AG04449 (cell line): ENCODE measurements at regions not wholly inside any gene's neighbourhood (a gene's known extent, or its start where the extent isn't known, plus 50 kb on each side); places are given as distances from the start of the nearest gene placed in this dataset.

ENCODE experiments used
- CTCF ChIA-PET: fragments of 350-600 bp; formaldehyde crosslinking; extraction: SDS; loops from one replicate; lab custom pipeline; 2021; ENCODE audit warnings: antibody characterized with exemption; lab: Yijun Ruan, JAX
- POLR2A ChIA-PET: fragments of 400-600, 350-600 bp; formaldehyde crosslinking; extraction: SDS; loops from one replicate; lab custom pipeline; 2020; ENCODE audit warnings: antibody characterized with exemption, inconsistent platforms; lab: Yijun Ruan, JAX
- DNase-seq: peaks from one replicate; pipeline ENCODE4 v3.0.0-alpha.2; 2010; ENCODE audit warnings: low read depth, low spot score
- H3K4me3 ChIP-seq: 2 replicates; pipeline ENCODE4 v1.5.1; 2011; ENCODE audit warnings: low read depth, mild to moderate bottlenecking, control low read depth, low read length
- TF ChIP-seq, protein P1 (sequence below): IDR thresholded peaks from one replicate; pipeline ENCODE4 v1.5.1; 2011; ENCODE audit warnings: mild to moderate bottlenecking, moderate library complexity, low read length, control low read depth, inconsistent platforms; ENCODE audit not compliant: insufficient read depth; ENCODE audit errors: missing control alignments

DNA sequence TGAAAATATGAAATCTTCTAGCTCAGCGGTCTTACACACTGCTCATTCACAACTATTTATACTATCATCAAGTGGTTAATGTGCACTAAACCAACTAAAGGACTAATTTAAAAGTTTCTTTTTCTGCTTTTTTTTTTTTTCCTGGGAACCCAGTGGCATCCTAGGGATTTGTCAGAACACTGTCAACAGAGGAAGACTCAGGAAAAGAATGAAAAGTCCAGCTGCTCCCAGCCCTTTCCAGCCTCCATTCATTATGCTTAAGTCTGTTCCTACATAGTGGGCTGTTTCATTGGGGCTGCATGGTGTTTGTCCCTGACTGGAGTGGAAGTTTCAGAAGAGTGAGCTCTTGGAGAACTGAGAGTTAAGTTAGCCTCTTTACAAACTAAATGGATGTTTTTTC is 391.1 kb downstream of the AASDHPPT start:
- TF ChIP-seq, protein P1, sequence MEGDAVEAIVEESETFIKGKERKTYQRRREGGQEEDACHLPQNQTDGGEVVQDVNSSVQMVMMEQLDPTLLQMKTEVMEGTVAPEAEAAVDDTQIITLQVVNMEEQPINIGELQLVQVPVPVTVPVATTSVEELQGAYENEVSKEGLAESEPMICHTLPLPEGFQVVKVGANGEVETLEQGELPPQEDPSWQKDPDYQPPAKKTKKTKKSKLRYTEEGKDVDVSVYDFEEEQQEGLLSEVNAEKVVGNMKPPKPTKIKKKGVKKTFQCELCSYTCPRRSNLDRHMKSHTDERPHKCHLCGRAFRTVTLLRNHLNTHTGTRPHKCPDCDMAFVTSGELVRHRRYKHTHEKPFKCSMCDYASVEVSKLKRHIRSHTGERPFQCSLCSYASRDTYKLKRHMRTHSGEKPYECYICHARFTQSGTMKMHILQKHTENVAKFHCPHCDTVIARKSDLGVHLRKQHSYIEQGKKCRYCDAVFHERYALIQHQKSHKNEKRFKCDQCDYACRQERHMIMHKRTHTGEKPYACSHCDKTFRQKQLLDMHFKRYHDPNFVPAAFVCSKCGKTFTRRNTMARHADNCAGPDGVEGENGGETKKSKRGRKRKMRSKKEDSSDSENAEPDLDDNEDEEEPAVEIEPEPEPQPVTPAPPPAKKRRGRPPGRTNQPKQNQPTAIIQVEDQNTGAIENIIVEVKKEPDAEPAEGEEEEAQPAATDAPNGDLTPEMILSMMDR = no peak
- no peak for DNase-seq
- ChIA-PET CTCF (interaction anchor here (0.8 to 1.6 kb wide), 3 partner anchors 9 to 71 kb away, joined by 3 read pairs; no protein-coding TSS in a partner anchor), POLR2A (no interaction called here)
- no peak overlapping the region for H3K4me3 ChIP-seq

- TF ChIP-seq, protein P1 = no peak
- DNase-seq = no peak
- H3K4me3 ChIP-seq = no peak overlapping the region
- ChIA-PET POLR2A (no interaction called here), CTCF (no interaction called here)
Measured at GRCh38 chr11:106470230-106470629, 392.8 kb downstream of the AASDHPPT start.

- H3K4me3 ChIP-seq = no peak overlapping the region
- ChIA-PET CTCF (no interaction called here), POLR2A (no interaction called here)
- DNase-seq = no peak
- TF ChIP-seq, protein P1 = no peak
Measured at GRCh38 chr11:106471276-106471675, 393.8 kb downstream of the AASDHPPT start.

DNA sequence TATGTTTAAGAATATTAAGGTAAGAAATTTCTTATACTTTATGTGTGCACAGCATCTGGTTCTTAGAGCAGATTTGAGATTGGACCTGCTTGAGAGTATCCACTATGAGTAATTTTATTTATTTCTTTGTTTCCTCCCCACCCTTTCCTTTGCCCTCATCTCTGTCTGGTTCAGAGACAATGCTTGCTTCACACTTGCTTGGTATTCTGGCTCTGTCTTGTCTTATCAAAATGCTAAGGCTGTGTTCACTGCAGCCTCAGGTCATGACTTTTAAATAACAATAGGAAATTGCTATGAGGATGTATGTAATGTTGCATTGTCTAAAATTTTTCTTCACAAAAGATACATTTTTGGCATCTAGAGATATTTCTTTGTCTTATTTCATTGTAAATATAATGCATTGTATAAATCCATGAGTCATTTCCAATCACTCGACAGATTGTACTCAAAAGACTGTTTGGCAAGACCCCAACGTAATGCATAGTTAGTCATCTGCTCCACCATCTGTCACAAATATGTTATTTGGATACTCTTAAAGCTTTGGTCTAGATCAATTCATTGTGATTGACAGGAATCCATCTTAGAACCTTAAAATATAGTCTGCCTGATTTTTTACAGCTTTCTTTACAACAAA is 395.7 kb downstream of the AASDHPPT start:
- no peak overlapping the region for H3K4me3 ChIP-seq
- CTCF ChIA-PET = no interaction called here
- TF ChIP-seq, protein P1 = no peak
- no peak for DNase-seq
- POLR2A ChIA-PET = no interaction called here

DNA sequence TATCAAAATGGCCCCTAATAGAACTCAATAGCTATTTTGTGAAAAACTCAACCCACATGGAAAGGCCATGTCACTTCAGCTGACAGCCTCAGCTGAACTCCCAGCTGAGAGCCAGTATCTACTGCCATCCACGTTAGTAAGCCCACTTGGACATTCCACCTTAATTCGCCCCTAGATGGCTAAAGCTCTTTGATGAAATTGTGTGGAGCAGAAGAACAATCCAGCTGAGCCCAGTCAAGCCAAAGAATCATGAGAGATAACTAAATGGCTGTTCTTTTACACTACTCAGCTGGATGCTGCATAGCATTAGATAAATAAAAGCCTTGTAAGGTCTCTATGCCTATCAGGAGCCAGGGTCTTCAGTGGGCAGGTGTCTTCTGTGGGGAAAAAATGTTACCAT is 396.8 kb downstream of the AASDHPPT start:
- no peak for DNase-seq
- no peak overlapping the region for H3K4me3 ChIP-seq
- CTCF ChIA-PET = interaction anchor here (0.7 kb wide), 1 partner anchor 13 kb away, joined by 3 read pairs; no protein-coding TSS in a partner anchor
- TF ChIP-seq, protein P1 = no peak
- POLR2A ChIA-PET = no interaction called here

DNA sequence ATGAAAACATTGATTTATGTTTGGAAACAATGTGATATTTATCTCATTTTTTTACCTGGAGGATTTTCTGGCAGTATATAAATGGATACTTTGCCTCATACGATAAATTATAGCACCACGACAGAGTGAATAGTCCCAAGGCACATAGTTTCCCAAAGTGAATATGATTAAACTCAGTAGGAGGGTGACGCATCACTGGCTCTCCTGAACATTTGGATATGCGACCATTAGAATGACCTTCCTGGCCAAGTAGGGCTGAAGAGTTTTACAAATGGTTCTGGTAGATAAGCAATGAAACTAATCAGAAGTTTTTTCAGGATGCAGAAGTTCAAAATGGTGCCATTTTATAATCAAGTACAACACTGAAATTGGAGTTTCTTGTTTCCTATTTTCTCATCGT is 397.7 kb downstream of the AASDHPPT start:
- ChIA-PET POLR2A (no interaction called here), CTCF (no interaction called here)
- no peak for DNase-seq
- H3K4me3 ChIP-seq = no peak overlapping the region
- TF ChIP-seq, protein P1 = no peak
